Sigmoid colon (tissue), 4 donors: ENCODE measurements at regions not wholly inside any gene's neighbourhood (a gene's known extent, or its start where the extent isn't known, plus 50 kb on each side); places are given as distances from the start of the nearest gene placed in this dataset.

Experiments
- CTCF ChIP-seq, 4 experiments: fragments of 450-650 bp in 3 of 4; fragments of 200-600 bp in 1 of 4; IDR thresholded peaks; one replicate each; pipeline ENCODE4 v1.5.1; 2016 to 2019; ENCODE audit warnings: antibody characterized with exemption in 4 of 4, mild to moderate bottlenecking in 3 of 4, moderate library complexity in 2 of 4
- POLR2AphosphoS5 ChIP-seq, 4 donors: sonication (generic); formaldehyde crosslinking; IDR thresholded peaks; one replicate each; pipeline ENCODE4 v1.6.1; 2017; ENCODE audit warnings: antibody characterized with exemption in 4 of 4

- TF ChIP-seq CTCF (IDR thresholded peaks at IDR 0.05) (no peak), POLR2AphosphoS5 (IDR thresholded peaks at IDR 0.05) (no peak)
Observed at GRCh38 chr9:73049280-73049679, 96.4 kb upstream of the ALDH1A1 start.
